22Rv1 (cell line): ENCODE measurements at regions not wholly inside any gene's neighbourhood (a gene's known extent, or its start where the extent isn't known, plus 50 kb on each side); places are given as distances from the start of the nearest gene placed in this dataset.

Experiments used
- CTCF ChIP-seq: fragments of 450-650 bp; IDR thresholded peaks from 2 replicates; pipeline ENCODE4 v1.5.1; 2017; ENCODE audit warnings: mild to moderate bottlenecking
- ZFX ChIP-seq: fragments of 450-650 bp; IDR thresholded peaks from 2 replicates; pipeline ENCODE4 v1.6.1; 2017; ENCODE audit warnings: antibody characterized with exemption, borderline replicate concordance

DNA sequence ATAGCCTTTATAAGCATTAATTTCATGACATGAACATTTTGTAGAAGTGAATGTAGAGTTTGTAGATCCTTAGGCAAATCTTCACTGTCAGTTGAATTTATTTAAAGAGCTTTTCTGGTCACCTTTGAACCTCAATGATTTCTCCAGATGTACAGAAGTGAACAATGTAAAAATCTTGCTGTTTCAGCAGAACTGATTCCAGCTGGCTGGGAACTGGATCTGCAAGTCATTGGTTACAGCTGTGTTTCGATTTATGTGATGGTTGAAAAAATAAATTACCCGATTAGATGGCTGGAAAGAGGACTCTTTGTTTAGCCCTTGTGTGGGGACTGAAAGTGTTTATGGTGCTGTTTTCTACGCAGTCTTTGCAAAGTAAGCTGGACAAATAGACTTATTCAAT lies 849.8 kb downstream of the USP25 start:
- TF ChIP-seq CTCF (no peak), ZFX (no peak)
